Right lobe of liver (tissue), 4 donors: ENCODE measurements at regions not wholly inside any gene's neighbourhood (a gene's known extent, or its start where the extent isn't known, plus 50 kb on each side); places are given as distances from the start of the nearest gene placed in this dataset.

ENCODE experiments used
- POLR2A ChIP-seq: fragments of 450-650 bp; IDR thresholded peaks from one replicate; pipeline ENCODE4 v1.6.1; 2017; ENCODE audit warnings: antibody characterized with exemption, mild to moderate bottlenecking
- TF ChIP-seq, protein P1 (sequence below), 4 donors: fragments of 200-600 bp in 3 of 4; fragments of 450-650 bp in 1 of 4; IDR thresholded peaks; one replicate each; pipeline versions ENCODE4 v1.5.1 to v1.8.0; 2016 to 2022; ENCODE audit warnings: antibody characterized with exemption in 4 of 4, mild to moderate bottlenecking in 2 of 4
- donor health status: DM: no; HTN: no; CAD: no.
- donor health status: DM: no; HTN: no; CAD: no.
- donor health status: DM: no; HTN: yes; CAD: no.

DNA sequence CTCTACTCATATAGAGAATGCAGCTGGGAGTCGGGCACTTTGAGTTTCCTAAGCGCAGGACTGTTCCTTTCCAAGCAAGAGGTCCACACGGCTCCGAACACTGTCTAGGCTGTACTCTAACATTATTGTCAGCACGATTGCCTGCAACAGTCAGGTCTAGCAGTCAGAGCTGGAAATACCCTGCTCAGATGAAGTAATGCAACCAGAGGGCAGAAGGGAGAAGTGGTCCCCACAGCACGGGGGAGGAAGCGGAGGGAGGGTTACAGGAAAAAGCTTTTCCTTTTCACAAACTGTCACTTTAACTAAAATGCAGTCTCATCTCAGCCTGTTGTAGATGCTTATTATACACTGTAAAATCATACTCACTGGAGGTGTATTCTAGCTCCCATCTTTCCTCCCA lies 98.9 kb upstream of the SLC44A3 start:
- TF ChIP-seq, protein P1, sequence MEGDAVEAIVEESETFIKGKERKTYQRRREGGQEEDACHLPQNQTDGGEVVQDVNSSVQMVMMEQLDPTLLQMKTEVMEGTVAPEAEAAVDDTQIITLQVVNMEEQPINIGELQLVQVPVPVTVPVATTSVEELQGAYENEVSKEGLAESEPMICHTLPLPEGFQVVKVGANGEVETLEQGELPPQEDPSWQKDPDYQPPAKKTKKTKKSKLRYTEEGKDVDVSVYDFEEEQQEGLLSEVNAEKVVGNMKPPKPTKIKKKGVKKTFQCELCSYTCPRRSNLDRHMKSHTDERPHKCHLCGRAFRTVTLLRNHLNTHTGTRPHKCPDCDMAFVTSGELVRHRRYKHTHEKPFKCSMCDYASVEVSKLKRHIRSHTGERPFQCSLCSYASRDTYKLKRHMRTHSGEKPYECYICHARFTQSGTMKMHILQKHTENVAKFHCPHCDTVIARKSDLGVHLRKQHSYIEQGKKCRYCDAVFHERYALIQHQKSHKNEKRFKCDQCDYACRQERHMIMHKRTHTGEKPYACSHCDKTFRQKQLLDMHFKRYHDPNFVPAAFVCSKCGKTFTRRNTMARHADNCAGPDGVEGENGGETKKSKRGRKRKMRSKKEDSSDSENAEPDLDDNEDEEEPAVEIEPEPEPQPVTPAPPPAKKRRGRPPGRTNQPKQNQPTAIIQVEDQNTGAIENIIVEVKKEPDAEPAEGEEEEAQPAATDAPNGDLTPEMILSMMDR (IDR thresholded peaks at IDR 0.05): no peak
- no peak for TF ChIP-seq POLR2A
